ENCODE measurements at regions not wholly inside any gene's neighbourhood (a gene's known extent, or its start where the extent isn't known, plus 50 kb on each side); places are given as distances from the start of the nearest gene placed in this dataset.

GRCh38 chr13:44757671-44758070 lies 181.5 kb upstream of the TSC22D1 start:
- Histone ChIP-seq H3K27me3 (ENCODE audit: control insufficient read depth in 3 of 3, insufficient read depth in 3 of 3, low read depth in 1 of 3, low read length in 3 of 3) (no peaks in the 10 kb centered on the region), H3K4me1 (ENCODE audit: control insufficient read depth in 2 of 2, insufficient read depth in 1 of 2, low read depth in 1 of 2, low read length in 2 of 2) (peaks cover 8 to 9% of the 10 kb centered on the region in 2 donors), H3K4me3 (ENCODE audit: low read length in 2 of 2) (no peak overlapping the region), H2BK12ac (ENCODE audit: low read length) (no peak overlapping the region), H3K79me1 (ENCODE audit: low read depth, low read length) (no peaks in the 10 kb centered on the region), H3K36me3 (replicated peaks in 1 of 2; ENCODE audit: control insufficient read depth in 2 of 2, insufficient read depth in 2 of 2, low read length in 2 of 2) (no peaks in the 10 kb centered on the region), H3K23ac (ENCODE audit: low read depth, low read length, poor library complexity) (no peak overlapping the region), H2BK15ac (ENCODE audit: low read length) (no peak overlapping the region), H2AFZ (ENCODE audit: low read length) (no peak overlapping the region), H3K9me3 (replicated peaks in 1 of 2; ENCODE audit: control insufficient read depth in 2 of 2, insufficient read depth in 1 of 2, low read depth in 1 of 2, low read length in 2 of 2) (no peaks in the 10 kb centered on the region), H3K27ac (replicated peaks; ENCODE audit: low read length) (no peak overlapping the region), H2BK120ac (ENCODE audit: low read depth, low read length) (no peak overlapping the region), H3K18ac (ENCODE audit: low read length) (no peak overlapping the region), H3K14ac (ENCODE audit: low read length) (no peak overlapping the region), H3K9ac (ENCODE audit: low read depth, low read length, poor library complexity) (no peak overlapping the region), H3K4ac (ENCODE audit: low read length) (no peak overlapping the region), H3K4me2 (ENCODE audit: insufficient read depth, low read length, poor library complexity, severe bottlenecking) (no peak overlapping the region), H2AK5ac (ENCODE audit: low read depth, low read length) (no peak overlapping the region), H4K91ac (ENCODE audit: low read depth, low read length, poor library complexity) (no peak overlapping the region), H2BK5ac (ENCODE audit: low read length) (no peak overlapping the region), H4K8ac (ENCODE audit: low read depth, low read length) (no peak overlapping the region)
- no CpG with 5 or more reads among the region's 3 CpGs for WGBS, 2 donors (ENCODE audit: extremely low coverage in 2 of 2, insufficient read length in 2 of 2, insufficient replicate concordance in 1 of 2)
- DNase-seq (ENCODE audit: low spot score): no peak

GRCh38 chr13:44756276-44756810 lies 180.2 kb upstream of the TSC22D1 start:
- H2BK5ac ChIP-seq (ENCODE audit: low read length): no peak overlapping the region
- no peaks in the 10 kb centered on the region for H3K79me1 ChIP-seq (ENCODE audit: low read depth, low read length)
- H3K23ac ChIP-seq (ENCODE audit: low read depth, low read length, poor library complexity): no peak overlapping the region
- no peak overlapping the region for H3K4ac ChIP-seq (ENCODE audit: low read length)
- no peaks in the 10 kb centered on the region for H3K36me3 ChIP-seq (replicated peaks in 1 of 2; ENCODE audit: control insufficient read depth in 2 of 2, insufficient read depth in 2 of 2, low read length in 2 of 2)
- no CpG with 5 or more reads among the region's 4 CpGs for WGBS, 2 donors (ENCODE audit: extremely low coverage in 2 of 2, insufficient read length in 2 of 2, insufficient replicate concordance in 1 of 2)
- no peak overlapping the region for H3K14ac ChIP-seq (ENCODE audit: low read length)
- no peak overlapping the region for H3K27ac ChIP-seq (replicated peaks; ENCODE audit: low read length)
- no peak overlapping the region for H3K18ac ChIP-seq (ENCODE audit: low read length)
- H3K9me3 ChIP-seq (replicated peaks in 1 of 2; ENCODE audit: control insufficient read depth in 2 of 2, insufficient read depth in 1 of 2, low read depth in 1 of 2, low read length in 2 of 2): no peaks in the 10 kb centered on the region
- no peak overlapping the region for H3K4me2 ChIP-seq (ENCODE audit: insufficient read depth, low read length, poor library complexity, severe bottlenecking)
- no peak overlapping the region for H3K4me3 ChIP-seq (ENCODE audit: low read length in 2 of 2)
- no peak overlapping the region for H4K8ac ChIP-seq (ENCODE audit: low read depth, low read length)
- H3K27me3 ChIP-seq (ENCODE audit: control insufficient read depth in 3 of 3, insufficient read depth in 3 of 3, low read depth in 1 of 3, low read length in 3 of 3): no peaks in the 10 kb centered on the region
- peaks cover 8 to 9% of the 10 kb centered on the region in 2 donors for H3K4me1 ChIP-seq (ENCODE audit: control insufficient read depth in 2 of 2, insufficient read depth in 1 of 2, low read depth in 1 of 2, low read length in 2 of 2)
- no peak for DNase-seq (ENCODE audit: low spot score)
- H2BK12ac ChIP-seq (ENCODE audit: low read length): no peak overlapping the region
- H2BK120ac ChIP-seq (ENCODE audit: low read depth, low read length): no peak overlapping the region
- no peak overlapping the region for H3K9ac ChIP-seq (ENCODE audit: low read depth, low read length, poor library complexity)
- H2BK15ac ChIP-seq (ENCODE audit: low read length): no peak overlapping the region
- H4K91ac ChIP-seq (ENCODE audit: low read depth, low read length, poor library complexity): no peak overlapping the region
- no peak overlapping the region for H2AK5ac ChIP-seq (ENCODE audit: low read depth, low read length)
- no peak overlapping the region for H2AFZ ChIP-seq (ENCODE audit: low read length)

GRCh38 chr13:44755872-44756271 lies 179.7 kb upstream of the TSC22D1 start:
- H4K8ac ChIP-seq (ENCODE audit: low read depth, low read length): no peak overlapping the region
- H3K36me3 ChIP-seq (replicated peaks in 1 of 2; ENCODE audit: control insufficient read depth in 2 of 2, insufficient read depth in 2 of 2, low read length in 2 of 2): no peaks in the 10 kb centered on the region
- H3K9me3 ChIP-seq (replicated peaks in 1 of 2; ENCODE audit: control insufficient read depth in 2 of 2, insufficient read depth in 1 of 2, low read depth in 1 of 2, low read length in 2 of 2): no peaks in the 10 kb centered on the region
- no peak overlapping the region for H2BK15ac ChIP-seq (ENCODE audit: low read length)
- no peak overlapping the region for H2BK5ac ChIP-seq (ENCODE audit: low read length)
- H3K79me1 ChIP-seq (ENCODE audit: low read depth, low read length): no peaks in the 10 kb centered on the region
- H4K91ac ChIP-seq (ENCODE audit: low read depth, low read length, poor library complexity): no peak overlapping the region
- WGBS, 2 donors (ENCODE audit: extremely low coverage in 2 of 2, insufficient read length in 2 of 2, insufficient replicate concordance in 1 of 2): no CpG with 5 or more reads among the region's 6 CpGs
- H3K23ac ChIP-seq (ENCODE audit: low read depth, low read length, poor library complexity): no peak overlapping the region
- H3K14ac ChIP-seq (ENCODE audit: low read length): no peak overlapping the region
- no peak overlapping the region for H2AFZ ChIP-seq (ENCODE audit: low read length)
- no peak overlapping the region for H3K9ac ChIP-seq (ENCODE audit: low read depth, low read length, poor library complexity)
- no peak overlapping the region for H2BK12ac ChIP-seq (ENCODE audit: low read length)
- no peak overlapping the region for H3K4ac ChIP-seq (ENCODE audit: low read length)
- H3K4me1 ChIP-seq (ENCODE audit: control insufficient read depth in 2 of 2, insufficient read depth in 1 of 2, low read depth in 1 of 2, low read length in 2 of 2): peaks cover 8 to 9% of the 10 kb centered on the region in 2 donors
- H2AK5ac ChIP-seq (ENCODE audit: low read depth, low read length): no peak overlapping the region
- H3K27ac ChIP-seq (replicated peaks; ENCODE audit: low read length): no peak overlapping the region
- H3K27me3 ChIP-seq (ENCODE audit: control insufficient read depth in 3 of 3, insufficient read depth in 3 of 3, low read depth in 1 of 3, low read length in 3 of 3): no peaks in the 10 kb centered on the region
- no peak overlapping the region for H2BK120ac ChIP-seq (ENCODE audit: low read depth, low read length)
- H3K18ac ChIP-seq (ENCODE audit: low read length): no peak overlapping the region
- DNase-seq (ENCODE audit: low spot score): no peak
- no peak overlapping the region for H3K4me3 ChIP-seq (ENCODE audit: low read length in 2 of 2)
- no peak overlapping the region for H3K4me2 ChIP-seq (ENCODE audit: insufficient read depth, low read length, poor library complexity, severe bottlenecking)

- WGBS, 2 donors (ENCODE audit: extremely low coverage in 2 of 2, insufficient read length in 2 of 2, insufficient replicate concordance in 1 of 2): no CpG with 5 or more reads among the region's 6 CpGs
- H3K4me1 ChIP-seq (ENCODE audit: control insufficient read depth in 2 of 2, insufficient read depth in 1 of 2, low read depth in 1 of 2, low read length in 2 of 2): peaks cover 0 to 1% of the 10 kb centered on the region in 2 donors
Observed at GRCh38 chr13:44752164-44752563, 176.0 kb upstream of the TSC22D1 start.

More at GRCh38 chr13:44752164-44752563, 176.0 kb upstream of the TSC22D1 start:
- Histone ChIP-seq H3K23ac (ENCODE audit: low read depth, low read length, poor library complexity) (no peak overlapping the region), H2BK15ac (ENCODE audit: low read length) (no peak overlapping the region), H2BK12ac (ENCODE audit: low read length) (no peak overlapping the region), H3K36me3 (replicated peaks in 1 of 2; ENCODE audit: control insufficient read depth in 2 of 2, insufficient read depth in 2 of 2, low read length in 2 of 2) (no peaks in the 10 kb centered on the region), H3K27ac (replicated peaks; ENCODE audit: low read length) (no peak overlapping the region), H3K79me1 (ENCODE audit: low read depth, low read length) (no peaks in the 10 kb centered on the region), H4K8ac (ENCODE audit: low read depth, low read length) (no peak overlapping the region), H3K9me3 (replicated peaks in 1 of 2; ENCODE audit: control insufficient read depth in 2 of 2, insufficient read depth in 1 of 2, low read depth in 1 of 2, low read length in 2 of 2) (no peaks in the 10 kb centered on the region), H3K9ac (ENCODE audit: low read depth, low read length, poor library complexity) (no peak overlapping the region), H3K4me3 (ENCODE audit: low read length in 2 of 2) (no peak overlapping the region), H3K18ac (ENCODE audit: low read length) (no peak overlapping the region), H2BK5ac (ENCODE audit: low read length) (no peak overlapping the region), H2BK120ac (ENCODE audit: low read depth, low read length) (no peak overlapping the region), H4K91ac (ENCODE audit: low read depth, low read length, poor library complexity) (no peak overlapping the region), H2AK5ac (ENCODE audit: low read depth, low read length) (no peak overlapping the region), H2AFZ (ENCODE audit: low read length) (no peak overlapping the region), H3K14ac (ENCODE audit: low read length) (no peak overlapping the region), H3K27me3 (ENCODE audit: control insufficient read depth in 3 of 3, insufficient read depth in 3 of 3, low read depth in 1 of 3, low read length in 3 of 3) (no peaks in the 10 kb centered on the region), H3K4ac (ENCODE audit: low read length) (no peak overlapping the region), H3K4me2 (ENCODE audit: insufficient read depth, low read length, poor library complexity, severe bottlenecking) (no peak overlapping the region)
- no peak for DNase-seq (ENCODE audit: low spot score)
